ENCODE measurements at regions not wholly inside any gene's neighbourhood (a gene's known extent, or its start where the extent isn't known, plus 50 kb on each side); places are given as distances from the start of the nearest gene placed in this dataset.
A peak's percentile ranks its signal among the peaks of the same experiment; 100 is the strongest.

DNA sequence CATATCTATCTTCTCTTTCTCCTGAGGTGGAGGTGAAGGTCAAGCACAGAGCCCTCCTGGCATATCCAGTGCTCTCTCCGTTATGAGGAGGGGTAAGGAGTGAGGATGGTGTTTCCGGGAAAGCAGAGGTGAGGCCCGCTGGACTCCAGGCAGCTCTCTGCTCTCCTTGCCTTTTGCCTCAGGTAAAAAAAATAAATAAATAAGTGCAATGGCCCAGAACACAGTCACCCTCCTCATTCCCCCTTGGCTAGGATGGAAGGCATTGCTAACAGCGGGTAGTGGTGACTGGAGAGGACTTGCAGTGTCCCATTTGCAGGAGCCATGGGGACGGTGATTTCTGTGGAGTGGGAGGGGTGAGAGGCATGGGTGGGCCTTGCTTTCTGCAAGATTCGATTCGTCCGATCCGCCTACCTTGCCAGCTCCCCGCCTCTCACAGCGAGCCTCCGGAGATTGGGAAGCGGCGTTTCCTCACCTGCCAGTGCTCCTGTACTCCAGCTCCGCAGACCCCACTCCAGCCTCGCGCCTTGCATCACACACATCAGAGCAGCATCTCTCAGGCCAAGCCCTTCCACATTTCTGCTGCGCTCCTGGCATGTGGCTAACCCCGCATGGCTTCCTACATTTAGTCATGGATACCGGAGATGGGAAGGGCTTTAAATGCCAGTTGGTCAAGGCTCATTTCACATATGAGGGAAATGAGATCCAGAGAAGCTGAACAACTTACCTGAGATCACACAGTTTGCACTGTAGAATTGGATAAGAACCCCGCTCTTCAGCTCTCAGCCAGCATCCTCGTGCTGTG, 155.2 kb downstream of the VAPA start:
- no peak for TF ChIP-seq ZBTB8A (tag by site-specific recombination; IDR thresholded peaks at IDR 0.05)
- TF ChIP-seq, protein P1, sequence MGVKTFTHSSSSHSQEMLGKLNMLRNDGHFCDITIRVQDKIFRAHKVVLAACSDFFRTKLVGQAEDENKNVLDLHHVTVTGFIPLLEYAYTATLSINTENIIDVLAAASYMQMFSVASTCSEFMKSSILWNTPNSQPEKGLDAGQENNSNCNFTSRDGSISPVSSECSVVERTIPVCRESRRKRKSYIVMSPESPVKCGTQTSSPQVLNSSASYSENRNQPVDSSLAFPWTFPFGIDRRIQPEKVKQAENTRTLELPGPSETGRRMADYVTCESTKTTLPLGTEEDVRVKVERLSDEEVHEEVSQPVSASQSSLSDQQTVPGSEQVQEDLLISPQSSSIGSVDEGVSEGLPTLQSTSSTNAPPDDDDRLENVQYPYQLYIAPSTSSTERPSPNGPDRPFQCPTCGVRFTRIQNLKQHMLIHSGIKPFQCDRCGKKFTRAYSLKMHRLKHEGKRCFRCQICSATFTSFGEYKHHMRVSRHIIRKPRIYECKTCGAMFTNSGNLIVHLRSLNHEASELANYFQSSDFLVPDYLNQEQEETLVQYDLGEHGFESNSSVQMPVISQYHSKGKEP (tag by site-specific recombination; IDR thresholded peaks at IDR 0.05) = no peak
- no peak for TF ChIP-seq MEIS1 (CRISPR knock-in tag; IDR thresholded peaks at IDR 0.05; ENCODE audit: borderline replicate concordance)
- TF ChIP-seq ZNF23 (tag by site-specific recombination; IDR thresholded peaks at IDR 0.05; ENCODE audit: borderline replicate concordance) = no peak
- no peak for TF ChIP-seq WT1 (tag by site-specific recombination; IDR thresholded peaks at IDR 0.05)
- no peak for TF ChIP-seq ZNF529 (tag by site-specific recombination; IDR thresholded peaks at IDR 0.05; ENCODE audit: insufficient replicate concordance)
- no peak for TF ChIP-seq SETDB1 (IDR thresholded peaks at IDR 0.05; ENCODE audit: insufficient read length, low read length)
- TF ChIP-seq ZNF830 (tag by site-specific recombination; IDR thresholded peaks at IDR 0.05; ENCODE audit: low read depth) = no peak

DNA sequence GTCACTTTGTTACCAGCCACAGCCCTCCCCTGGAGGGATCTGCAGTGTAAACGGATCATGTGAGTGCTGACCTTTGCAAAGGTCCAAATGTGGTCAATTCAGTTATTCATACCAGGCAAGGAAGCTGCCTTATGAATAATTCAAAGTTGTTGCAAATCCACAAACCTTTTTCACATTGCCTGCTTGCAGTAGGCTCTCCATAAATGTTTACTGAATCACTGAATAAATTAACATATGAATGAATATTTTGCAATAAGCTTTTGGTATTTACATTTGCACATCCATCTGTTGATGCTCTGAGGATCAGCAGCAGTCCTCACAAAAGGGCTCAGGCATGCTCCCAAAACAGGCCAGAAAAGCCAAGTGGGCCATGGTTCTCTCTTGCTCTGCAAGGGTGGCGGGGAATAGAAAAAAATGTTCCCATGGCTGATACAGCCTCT, 156.8 kb downstream of the VAPA start:
- no peak for TF ChIP-seq ZNF132 (tag by site-specific recombination; IDR thresholded peaks at IDR 0.05; ENCODE audit: borderline replicate concordance)
- TF ChIP-seq ZFHX2 (tag by site-specific recombination; conservative IDR thresholded peaks at IDR 0.05) = no peak
- TF ChIP-seq ZFP41 (tag by site-specific recombination; IDR thresholded peaks at IDR 0.05; ENCODE audit: borderline replicate concordance) = no peak
- TF ChIP-seq ZNF544 (tag by site-specific recombination; IDR thresholded peaks at IDR 0.05) = no peak
- POLR2A ChIA-PET = no interaction called here

More for the DNA sequence above, 155.2 kb downstream of the VAPA start:
- CTCF ChIA-PET = interaction anchor here (0.6 kb wide), 1 partner anchor 1162 kb away, joined by 4 read pairs; no protein-coding TSS in a partner anchor
- Histone ChIP-seq H3K9me3 (ENCODE audit: control insufficient read depth, insufficient read depth, low read depth, low read length) (no peaks in the 10 kb centered on the region), H3K36me3 (ENCODE audit: control insufficient read depth in 2 of 2, insufficient read depth in 1 of 2, low read length in 2 of 2) (no peaks in the 10 kb centered on the region), H3K4me3 (ENCODE audit: low read depth, low read length) (no peak overlapping the region), H3K4me1 (ENCODE audit: control insufficient read depth, insufficient read depth, low read length) (no peaks in the 10 kb centered on the region), H3K27ac (ENCODE audit: extremely low read depth, low read depth, low read length) (no peak overlapping the region)
- POLR2A ChIA-PET = no interaction called here

DNA sequence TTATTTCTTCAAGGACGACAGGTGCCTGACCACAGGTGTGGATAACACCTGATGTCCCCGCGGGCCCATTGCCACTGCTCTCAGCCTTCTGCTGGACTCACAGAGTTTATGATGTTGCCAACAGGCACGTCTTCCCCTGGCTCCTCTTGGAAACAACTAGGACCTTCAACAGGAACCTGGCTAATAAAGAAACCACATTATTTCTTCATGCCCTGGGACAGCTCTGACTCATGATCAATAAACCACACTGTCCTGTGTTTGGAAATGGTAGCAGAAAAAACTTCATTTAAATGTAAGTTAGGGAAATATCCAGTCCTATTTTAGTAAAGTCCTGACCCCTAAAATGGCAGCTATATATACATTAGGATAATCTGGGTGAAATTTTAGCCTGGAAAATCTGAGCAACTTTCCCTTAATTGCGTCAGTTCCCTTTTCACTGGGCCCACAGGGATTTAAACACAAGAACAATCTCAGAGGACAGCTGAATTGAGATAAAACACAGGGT, 158.9 kb downstream of the VAPA start:
- H3K9me3 ChIP-seq (ENCODE audit: control insufficient read depth, insufficient read depth, low read depth, low read length) = no peaks in the 10 kb centered on the region
- TF ChIP-seq SCRT1 (tag by site-specific recombination; IDR thresholded peaks at IDR 0.05; ENCODE audit: borderline replicate concordance) = 0 out of 2 replicates have a peak, but pooled peaks have one; percentile 22
- no peak for TF ChIP-seq ZFP69B (tag by site-specific recombination; IDR thresholded peaks at IDR 0.05)
- POLR2A ChIA-PET = no interaction called here
- H3K36me3 ChIP-seq (ENCODE audit: control insufficient read depth in 2 of 2, insufficient read depth in 1 of 2, low read length in 2 of 2) = no peaks in the 10 kb centered on the region
- CTCF ChIA-PET = no interaction called here
- no peak overlapping the region for H3K27ac ChIP-seq (ENCODE audit: extremely low read depth, low read depth, low read length)
- no peaks in the 10 kb centered on the region for H3K4me1 ChIP-seq (ENCODE audit: control insufficient read depth, insufficient read depth, low read length)
- no peak overlapping the region for H3K4me3 ChIP-seq (ENCODE audit: low read depth, low read length)

More for the DNA sequence above, 156.8 kb downstream of the VAPA start:
- Histone ChIP-seq H3K9me3 (ENCODE audit: control insufficient read depth, insufficient read depth, low read depth, low read length) (no peaks in the 10 kb centered on the region), H3K4me3 (ENCODE audit: low read depth, low read length) (no peak overlapping the region), H3K4me1 (ENCODE audit: control insufficient read depth, insufficient read depth, low read length) (no peaks in the 10 kb centered on the region), H3K27ac (ENCODE audit: extremely low read depth, low read depth, low read length) (no peak overlapping the region), H3K36me3 (ENCODE audit: control insufficient read depth in 2 of 2, insufficient read depth in 1 of 2, low read length in 2 of 2) (no peaks in the 10 kb centered on the region)
- CTCF ChIA-PET = no interaction called here

DNA sequence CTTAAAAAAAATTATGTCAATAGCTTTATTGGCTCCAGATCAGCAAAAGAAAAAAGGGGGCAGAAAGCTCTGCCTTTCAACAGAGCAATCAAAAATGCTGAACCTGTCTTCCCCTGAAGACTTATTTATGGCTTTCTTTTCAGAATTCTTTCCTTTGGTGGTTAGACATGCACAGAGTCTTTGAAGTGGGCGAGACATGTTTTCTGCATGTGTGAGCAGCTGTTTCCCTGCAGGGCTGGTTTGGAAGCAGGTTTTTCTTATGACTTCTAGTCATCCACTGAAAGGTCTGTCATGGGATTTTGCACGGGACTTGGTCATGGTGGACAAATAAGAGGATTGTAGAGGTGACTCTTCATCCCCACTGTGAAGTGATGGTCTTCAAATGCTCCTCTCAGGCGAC, 160.3 kb downstream of the VAPA start:
- no peak overlapping the region for H3K27ac ChIP-seq (ENCODE audit: extremely low read depth, low read depth, low read length)
- H3K4me3 ChIP-seq (ENCODE audit: low read depth, low read length) = no peak overlapping the region
- no peaks in the 10 kb centered on the region for H3K4me1 ChIP-seq (ENCODE audit: control insufficient read depth, insufficient read depth, low read length)
- H3K9me3 ChIP-seq (ENCODE audit: control insufficient read depth, insufficient read depth, low read depth, low read length) = no peaks in the 10 kb centered on the region
- ChIA-PET POLR2A (no interaction called here), CTCF (no interaction called here)
- H3K36me3 ChIP-seq (ENCODE audit: control insufficient read depth in 2 of 2, insufficient read depth in 1 of 2, low read length in 2 of 2) = no peaks in the 10 kb centered on the region
- TF ChIP-seq ZNF510 (tag by site-specific recombination; IDR thresholded peaks at IDR 0.05; ENCODE audit: insufficient replicate concordance) (no peak), ZNF302 (tag by site-specific recombination; IDR thresholded peaks at IDR 0.05; ENCODE audit: low read depth) (no peak), ZNF837 (tag by site-specific recombination; IDR thresholded peaks at IDR 0.05) (no peak), ZNF157 (tag by site-specific recombination; IDR thresholded peaks at IDR 0.05) (no peak), ZNF274 (IDR thresholded peaks at IDR 0.05; ENCODE audit: low read length) (no peak), ZNF274 (tag by site-specific recombination; IDR thresholded peaks at IDR 0.05; ENCODE audit: borderline replicate concordance) (no peak), SP7 (tag by site-specific recombination; IDR thresholded peaks at IDR 0.05) (no peak), ZNF777 (tag by site-specific recombination; IDR thresholded peaks at IDR 0.05; ENCODE audit: borderline replicate concordance) (no peak), KLF1 (tag by site-specific recombination; IDR thresholded peaks at IDR 0.05) (no peak), ZNF768 (tag by site-specific recombination; IDR thresholded peaks at IDR 0.05) (no peak), ZNF311 (tag by site-specific recombination; IDR thresholded peaks at IDR 0.05; ENCODE audit: borderline replicate concordance) (no peak)
- TF ChIP-seq, protein P2, sequence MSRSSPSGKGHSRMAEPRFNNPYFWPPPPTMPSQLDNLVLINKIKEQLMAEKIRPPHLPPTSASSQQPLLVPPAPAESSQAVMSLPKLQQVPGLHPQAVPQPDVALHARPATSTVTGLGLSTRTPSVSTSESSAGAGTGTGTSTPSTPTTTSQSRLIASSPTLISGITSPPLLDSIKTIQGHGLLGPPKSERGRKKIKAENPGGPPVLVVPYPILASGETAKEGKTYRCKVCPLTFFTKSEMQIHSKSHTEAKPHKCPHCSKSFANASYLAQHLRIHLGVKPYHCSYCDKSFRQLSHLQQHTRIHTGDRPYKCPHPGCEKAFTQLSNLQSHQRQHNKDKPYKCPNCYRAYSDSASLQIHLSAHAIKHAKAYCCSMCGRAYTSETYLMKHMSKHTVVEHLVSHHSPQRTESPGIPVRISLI (tag by site-specific recombination; IDR thresholded peaks at IDR 0.05) = no peak
